GM13977 (cell line): ENCODE measurements at regions not wholly inside any gene's neighbourhood (a gene's known extent, or its start where the extent isn't known, plus 50 kb on each side); places are given as distances from the start of the nearest gene placed in this dataset.

Experiments used
- DNase-seq: peaks from one replicate; pipeline ENCODE4 v3.0.0; 2012; ENCODE audit warnings: low spot score
- in situ Hi-C: fragments of 300-500 bp; cut with MboI; formaldehyde crosslinking; loops from one replicate; pipeline ENCODE4 v1.12.0; 2022; ENCODE audit warnings: low sequenced_read_pairs, low pct_unique_long_range_greater_than_20kb, mixed read lengths, inconsistent platforms; ENCODE audit not compliant: unreplicated experiment
- TF ChIP-seq, protein P1 (sequence below): IDR thresholded peaks from 2 replicates; pipeline ENCODE4 v1.5.1; 2012; ENCODE audit warnings: mild to moderate bottlenecking, control low read depth; ENCODE audit not compliant: insufficient read depth; ENCODE audit errors: extremely low read depth, missing control alignments

DNA sequence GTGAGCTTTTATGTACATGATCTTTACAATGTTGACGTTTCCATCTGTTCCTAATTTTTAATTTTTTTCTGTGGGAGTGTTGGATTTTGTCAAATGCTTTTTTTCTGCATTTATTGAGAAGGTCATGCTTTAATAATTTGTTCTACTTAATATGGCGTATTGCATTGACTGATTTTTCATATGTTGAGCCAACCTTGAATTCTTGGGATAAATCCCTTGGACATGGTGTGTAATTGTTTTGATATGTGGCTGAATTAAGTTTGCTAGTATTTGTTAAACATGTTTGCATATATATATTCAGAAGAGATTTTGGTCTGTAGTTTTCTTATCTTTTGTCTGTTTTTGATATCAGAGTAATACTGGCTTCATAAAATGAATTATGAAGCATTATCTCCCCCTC lies 256.7 kb downstream of the EDEM1 start:
- no peak for DNase-seq
- TF ChIP-seq, protein P1, sequence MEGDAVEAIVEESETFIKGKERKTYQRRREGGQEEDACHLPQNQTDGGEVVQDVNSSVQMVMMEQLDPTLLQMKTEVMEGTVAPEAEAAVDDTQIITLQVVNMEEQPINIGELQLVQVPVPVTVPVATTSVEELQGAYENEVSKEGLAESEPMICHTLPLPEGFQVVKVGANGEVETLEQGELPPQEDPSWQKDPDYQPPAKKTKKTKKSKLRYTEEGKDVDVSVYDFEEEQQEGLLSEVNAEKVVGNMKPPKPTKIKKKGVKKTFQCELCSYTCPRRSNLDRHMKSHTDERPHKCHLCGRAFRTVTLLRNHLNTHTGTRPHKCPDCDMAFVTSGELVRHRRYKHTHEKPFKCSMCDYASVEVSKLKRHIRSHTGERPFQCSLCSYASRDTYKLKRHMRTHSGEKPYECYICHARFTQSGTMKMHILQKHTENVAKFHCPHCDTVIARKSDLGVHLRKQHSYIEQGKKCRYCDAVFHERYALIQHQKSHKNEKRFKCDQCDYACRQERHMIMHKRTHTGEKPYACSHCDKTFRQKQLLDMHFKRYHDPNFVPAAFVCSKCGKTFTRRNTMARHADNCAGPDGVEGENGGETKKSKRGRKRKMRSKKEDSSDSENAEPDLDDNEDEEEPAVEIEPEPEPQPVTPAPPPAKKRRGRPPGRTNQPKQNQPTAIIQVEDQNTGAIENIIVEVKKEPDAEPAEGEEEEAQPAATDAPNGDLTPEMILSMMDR, result no peak
- in situ Hi-C loops, result no loop called here

DNA sequence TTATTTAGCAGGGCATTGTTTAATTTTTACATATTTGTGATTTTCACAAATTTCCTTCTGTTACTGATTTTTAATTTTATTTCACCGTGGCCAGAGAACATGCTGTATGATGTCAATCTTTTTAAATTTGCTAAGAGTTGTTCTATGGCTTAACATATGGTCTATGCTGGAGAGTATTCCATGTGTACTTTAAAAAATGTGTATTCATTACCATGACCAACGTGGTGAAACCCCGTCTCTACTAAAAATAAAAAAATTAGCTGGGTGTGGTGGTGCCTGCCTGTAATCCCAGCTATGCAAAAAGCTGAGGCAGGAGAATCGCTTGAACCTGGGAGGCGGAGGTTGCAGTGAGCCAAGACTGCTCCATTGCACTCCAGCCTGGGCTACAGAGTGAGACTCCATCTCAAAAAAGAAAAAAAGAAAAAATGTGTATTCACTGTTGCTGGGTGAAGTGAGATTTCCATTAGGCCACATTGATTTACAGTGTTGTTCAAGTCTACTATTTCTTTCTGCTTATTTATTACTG lies 258.2 kb downstream of the EDEM1 start:
- in situ Hi-C loops, result no loop called here
- no peak for DNase-seq
- TF ChIP-seq, protein P1, result no peak

DNA sequence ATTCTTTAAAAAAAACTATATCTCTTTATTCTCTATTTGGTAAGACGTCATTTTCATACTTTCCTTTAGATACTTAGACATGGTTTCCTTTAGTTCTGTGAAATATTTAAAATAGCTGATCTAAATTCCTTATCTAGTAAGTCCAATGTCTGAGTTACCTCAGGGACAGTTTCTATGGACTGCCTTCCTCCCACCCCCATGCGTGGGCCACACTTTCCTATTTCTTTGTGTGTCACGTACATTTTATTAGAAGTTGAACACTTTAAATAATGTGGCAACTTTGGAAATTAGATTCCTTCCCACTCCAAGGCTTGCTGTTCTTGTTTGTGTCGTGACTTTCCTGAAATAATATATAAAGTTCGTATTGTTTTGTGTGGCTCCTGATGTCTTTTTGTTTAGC lies 260.7 kb downstream of the EDEM1 start:
- no peak for DNase-seq
- TF ChIP-seq, protein P1, result no peak
- in situ Hi-C loops, result no loop called here

DNA sequence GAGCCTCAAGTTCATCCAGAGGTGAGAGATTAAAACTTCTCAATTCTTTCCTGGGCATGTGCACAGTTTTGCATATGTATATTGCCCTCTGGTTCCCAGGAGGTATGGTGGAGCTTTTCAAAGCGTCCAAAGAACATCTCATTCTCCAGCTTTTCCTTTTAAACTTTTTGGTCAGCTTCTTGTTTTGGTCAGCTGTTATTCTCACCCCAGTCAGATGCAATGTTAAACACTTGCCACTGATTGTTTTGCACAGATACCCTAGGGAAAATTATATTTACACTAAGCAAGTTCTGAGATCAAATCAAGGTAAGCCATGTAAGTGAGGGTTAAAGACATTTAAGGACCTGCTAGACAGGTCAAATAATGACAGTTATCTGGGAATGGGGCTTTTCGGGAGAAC lies 261.3 kb downstream of the EDEM1 start:
- TF ChIP-seq, protein P1, result no peak
- no peak for DNase-seq
- in situ Hi-C loops, result no loop called here

DNA sequence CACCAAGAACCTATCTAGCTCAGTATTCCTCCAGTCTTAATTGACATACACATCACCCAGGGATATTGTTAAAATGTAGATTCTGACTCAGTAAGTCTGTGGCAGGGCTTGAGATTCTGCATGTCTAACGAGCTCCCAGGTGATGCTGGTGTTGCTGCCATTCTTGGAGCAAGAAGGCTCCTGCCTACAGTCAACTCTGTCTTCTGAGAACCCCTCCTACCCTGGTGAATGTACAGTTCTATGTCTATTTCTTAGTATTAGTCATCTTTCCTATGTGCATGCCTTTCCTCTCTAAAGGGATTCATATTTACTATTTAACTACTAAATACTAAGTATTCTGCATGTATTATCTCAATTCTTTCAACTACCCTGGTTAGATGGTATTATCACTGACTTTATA lies 268.7 kb downstream of the EDEM1 start:
- in situ Hi-C loops, result no loop called here
- TF ChIP-seq, protein P1, result no peak
- DNase-seq, result no peak

DNA sequence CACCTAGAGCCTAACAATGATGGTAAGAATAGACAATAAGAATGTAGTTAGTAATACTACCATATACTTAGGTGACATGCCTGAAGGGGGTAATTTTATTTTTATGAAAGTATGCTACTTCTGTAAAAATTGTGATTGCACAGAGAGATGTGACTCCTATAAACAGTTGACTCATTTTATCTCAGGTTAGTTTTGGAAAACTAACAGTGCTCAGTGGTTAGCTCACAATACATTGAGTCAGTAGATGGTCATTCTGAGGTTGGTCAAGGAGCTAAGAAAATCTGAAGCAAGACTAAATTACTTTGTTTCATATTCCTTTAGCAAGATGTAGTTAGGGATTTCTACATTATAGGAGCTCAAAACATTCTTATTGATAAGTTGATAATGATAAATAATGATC lies 271.0 kb downstream of the EDEM1 start:
- no peak for DNase-seq
- in situ Hi-C loops, result no loop called here
- TF ChIP-seq, protein P1, result no peak

DNA sequence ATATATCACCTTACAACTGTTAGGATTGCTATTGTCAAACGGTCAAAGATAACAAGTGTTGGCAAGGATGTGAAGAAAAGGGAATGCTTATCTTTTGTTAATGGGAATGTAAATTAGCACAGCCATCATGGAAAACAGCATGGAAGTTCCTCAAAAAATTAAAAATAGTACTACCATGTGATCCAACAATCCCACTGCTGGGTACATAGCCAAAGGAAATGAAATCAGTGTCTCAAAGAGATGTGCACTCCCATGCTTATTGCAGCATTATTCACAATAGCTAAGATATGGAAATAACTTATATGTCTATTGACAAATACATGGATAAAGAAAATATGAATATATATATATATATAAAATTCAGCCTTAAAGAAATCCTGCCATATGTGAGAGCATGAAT lies 274.6 kb downstream of the EDEM1 start:
- DNase-seq, result no peak
- in situ Hi-C loops, result no loop called here
- TF ChIP-seq, protein P1, result no peak
